GM12892 (cell line): ENCODE measurements at regions not wholly inside any gene's neighbourhood (a gene's known extent, or its start where the extent isn't known, plus 50 kb on each side); places are given as distances from the start of the nearest gene placed in this dataset.

Experiments
- DNase-seq: peaks from one replicate; pipeline ENCODE4 v3.0.0; 2011; ENCODE audit not compliant: insufficient read length
- FAIRE-seq: peaks from 2 replicates; lab custom pipeline; 2011; peaks lifted over from hg19 to GRCh38; lab: Jason Lieb, UNC
- POLR2A ChIP-seq: IDR thresholded peaks from 2 replicates; pipeline ENCODE4 v1.6.1; 2011; ENCODE audit warnings: low read depth, low read length, control low read depth
- POLR2AphosphoS5 ChIP-seq: IDR thresholded peaks from 2 replicates; pipeline ENCODE4 v1.6.1; 2011; ENCODE audit warnings: low read depth, low read length, control low read depth
- TAF1 ChIP-seq: IDR thresholded peaks from 2 replicates; pipeline ENCODE4 v1.6.1; 2011; ENCODE audit warnings: low read depth, mild to moderate bottlenecking, control low read depth, low read length, borderline replicate concordance

DNA sequence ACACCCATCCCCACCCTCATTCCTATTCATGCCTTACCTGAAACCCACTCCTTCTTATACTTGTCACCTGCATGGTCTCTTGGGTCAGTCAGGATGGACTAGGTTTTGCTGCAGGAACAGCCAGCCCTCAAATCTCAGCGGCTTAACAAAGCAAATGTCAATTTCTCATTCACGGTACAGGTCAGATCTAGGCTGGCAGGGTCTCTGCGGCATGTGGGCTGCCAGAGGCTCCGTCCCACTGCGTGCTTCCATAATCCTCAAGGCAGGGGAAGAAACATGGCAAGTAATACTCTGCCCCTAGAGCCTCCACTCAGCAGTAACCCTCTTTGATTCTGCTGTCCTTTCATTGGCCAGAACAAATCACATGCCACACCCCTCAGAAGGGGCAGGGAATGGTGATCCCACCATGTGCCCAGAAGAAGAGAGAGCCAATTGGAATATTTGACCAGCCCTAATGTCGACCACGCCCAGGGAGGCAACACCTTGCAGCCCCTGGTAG is 114.9 kb upstream of the ZMIZ1 start:
- TF ChIP-seq POLR2A (no peak), POLR2AphosphoS5 (no peak), TAF1 (no peak)
- FAIRE-seq: no peak

DNA sequence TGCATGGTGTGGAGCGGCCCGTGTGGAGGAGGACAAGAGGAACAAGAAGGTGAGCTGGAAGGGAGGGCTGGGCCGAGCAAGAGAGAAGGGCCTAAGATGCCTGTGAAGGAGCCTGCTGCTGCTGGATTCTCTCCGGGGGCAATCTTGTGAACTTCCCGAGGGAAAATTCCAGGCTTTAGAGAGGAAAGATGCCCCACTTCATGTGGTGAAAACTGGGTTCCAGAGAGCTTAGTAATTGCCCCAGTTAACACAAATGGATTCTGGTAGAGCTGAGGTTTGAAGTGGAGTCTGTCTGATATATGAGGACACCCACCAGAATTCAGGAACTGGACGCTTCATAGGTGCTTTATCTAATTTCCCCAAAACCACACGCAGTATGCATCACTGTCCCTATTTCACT is 114.1 kb upstream of the ZMIZ1 start:
- no peak for TF ChIP-seq POLR2AphosphoS5
- no peak for TF ChIP-seq TAF1
- no peak for TF ChIP-seq POLR2A
- FAIRE-seq: no peak
- DNase-seq: no peak

More for the DNA sequence above, 114.9 kb upstream of the ZMIZ1 start:
- no peak for DNase-seq

DNA sequence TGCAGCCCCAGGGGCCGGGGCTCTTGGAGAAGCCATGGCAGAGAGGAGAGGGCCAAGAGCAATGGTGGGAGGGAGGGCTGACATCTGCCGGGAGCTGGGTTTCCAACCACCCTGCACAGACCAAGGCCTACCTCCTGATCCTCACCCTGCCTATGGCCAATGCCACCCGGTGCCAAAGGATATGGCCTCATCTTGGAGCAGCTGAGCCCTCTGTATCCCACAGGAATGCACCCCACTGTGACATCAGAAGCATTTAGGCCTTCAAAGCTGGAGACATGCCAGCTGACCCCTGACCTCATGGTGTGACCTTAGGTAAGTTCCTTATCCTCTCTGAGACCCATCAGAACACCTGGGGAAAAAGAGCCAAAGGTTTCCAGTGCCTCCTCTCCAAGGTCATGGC is 113.6 kb upstream of the ZMIZ1 start:
- no peak for FAIRE-seq
- no peak for DNase-seq
- TF ChIP-seq POLR2A (no peak), TAF1 (no peak), POLR2AphosphoS5 (no peak)

DNA sequence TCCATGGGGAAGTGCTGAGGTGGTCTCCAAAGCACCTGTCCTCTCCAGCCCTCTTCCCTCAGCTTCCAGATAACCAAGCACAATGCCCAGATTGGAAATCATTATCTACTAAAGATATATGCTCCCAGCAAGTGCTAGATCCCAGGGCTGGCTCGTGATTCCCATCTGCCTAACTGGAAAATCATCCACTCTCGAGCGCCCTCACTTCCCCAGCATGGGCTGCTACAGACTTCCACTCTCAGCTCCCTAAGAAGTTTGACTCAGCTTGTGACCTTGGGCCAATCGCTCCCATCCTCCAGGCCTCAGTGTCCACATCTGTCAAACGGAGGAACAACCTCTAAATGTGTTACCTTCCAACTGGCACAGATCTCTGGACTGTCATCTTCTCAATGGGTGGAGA is 112.4 kb upstream of the ZMIZ1 start:
- TF ChIP-seq POLR2A (no peak), POLR2AphosphoS5 (no peak), TAF1 (no peak)

DNA sequence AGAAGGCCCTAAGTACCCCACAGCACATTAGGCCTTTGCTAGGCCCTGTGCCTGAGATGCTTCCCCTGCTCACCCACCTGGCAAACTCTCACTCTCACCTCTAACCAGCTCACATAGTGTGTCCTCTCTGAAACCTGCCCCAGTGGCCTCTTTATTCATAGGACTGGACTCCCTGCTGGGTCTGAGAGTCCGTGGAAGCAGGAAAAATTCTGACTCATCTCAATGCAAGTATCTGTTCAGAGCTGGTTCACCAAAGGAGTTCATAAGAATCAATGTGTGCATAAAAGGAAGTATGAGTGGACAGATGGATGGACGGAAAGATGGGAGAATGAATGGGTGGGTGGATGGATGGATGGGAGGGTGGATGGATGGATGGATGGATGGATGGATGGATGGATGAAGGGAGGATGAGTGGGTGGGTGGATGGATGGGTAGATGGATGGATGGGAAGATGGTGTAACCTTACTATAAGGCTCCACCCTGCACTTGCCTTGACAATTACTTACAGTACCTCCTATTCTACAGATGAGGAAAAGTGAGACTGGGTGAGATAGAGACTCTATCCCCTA is 111.2 kb upstream of the ZMIZ1 start:
- no peak for FAIRE-seq
- no peak for DNase-seq
- TF ChIP-seq POLR2A: no peak
- TF ChIP-seq TAF1: no peak
- TF ChIP-seq POLR2AphosphoS5: no peak

More for the DNA sequence above, 112.4 kb upstream of the ZMIZ1 start:
- DNase-seq: no peak
- FAIRE-seq: no peak

DNA sequence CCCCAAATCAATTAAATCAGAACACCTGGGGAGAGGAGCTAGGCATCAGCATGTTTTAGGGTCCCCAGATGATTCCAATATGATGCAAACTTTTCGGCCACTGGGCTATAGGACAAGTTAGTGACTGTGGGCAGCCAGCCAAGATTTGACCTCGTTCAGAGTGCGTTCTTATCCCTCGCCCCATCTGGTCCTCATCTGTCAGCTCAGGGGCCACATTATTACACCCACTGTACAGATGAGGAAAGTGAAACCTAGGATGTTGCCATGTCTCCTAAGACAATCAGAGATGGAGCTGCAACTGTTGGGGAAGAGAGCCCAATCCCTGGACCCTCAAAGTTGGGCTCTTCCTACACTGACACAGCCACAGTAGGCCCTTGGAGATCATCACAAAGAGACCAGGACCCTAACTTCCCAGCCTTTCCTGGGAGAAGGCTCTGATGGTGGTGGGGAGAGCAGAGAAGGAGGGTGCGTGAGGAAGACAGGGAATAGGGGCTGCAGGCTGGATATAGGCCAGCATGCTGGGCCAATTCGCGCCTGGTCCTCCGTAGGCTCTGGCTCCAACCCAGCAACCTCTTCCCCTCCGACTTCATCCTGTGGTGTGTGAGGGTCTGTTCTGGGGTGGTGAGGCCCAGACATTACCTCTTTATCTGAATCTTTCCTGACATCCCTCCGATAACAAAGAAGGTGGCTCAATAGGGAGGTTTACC is 109.4 kb upstream of the ZMIZ1 start:
- DNase-seq: no peak
- TF ChIP-seq POLR2A (no peak), POLR2AphosphoS5 (no peak), TAF1 (no peak)
- FAIRE-seq: no peak

DNA sequence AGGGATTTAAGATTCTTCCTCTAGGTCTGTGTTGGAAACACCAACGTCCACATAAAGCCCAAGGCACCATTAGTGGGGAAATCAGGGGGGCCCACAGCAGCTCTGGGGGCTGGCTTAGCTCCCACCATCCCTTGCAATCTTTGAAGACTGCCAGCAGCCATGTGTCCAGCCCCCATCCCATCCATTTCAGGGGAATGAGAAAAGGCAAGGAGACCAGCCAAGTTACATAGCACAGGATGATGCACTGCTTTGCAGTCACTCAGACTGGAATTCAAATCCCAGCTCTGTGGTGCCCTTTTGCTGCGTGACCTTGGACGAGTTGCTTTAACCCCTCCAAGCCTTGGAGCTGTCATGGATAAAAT is 108.9 kb upstream of the ZMIZ1 start:
- TF ChIP-seq TAF1 (no peak), POLR2A (no peak), POLR2AphosphoS5 (no peak)
- FAIRE-seq: no peak
- no peak for DNase-seq

DNA sequence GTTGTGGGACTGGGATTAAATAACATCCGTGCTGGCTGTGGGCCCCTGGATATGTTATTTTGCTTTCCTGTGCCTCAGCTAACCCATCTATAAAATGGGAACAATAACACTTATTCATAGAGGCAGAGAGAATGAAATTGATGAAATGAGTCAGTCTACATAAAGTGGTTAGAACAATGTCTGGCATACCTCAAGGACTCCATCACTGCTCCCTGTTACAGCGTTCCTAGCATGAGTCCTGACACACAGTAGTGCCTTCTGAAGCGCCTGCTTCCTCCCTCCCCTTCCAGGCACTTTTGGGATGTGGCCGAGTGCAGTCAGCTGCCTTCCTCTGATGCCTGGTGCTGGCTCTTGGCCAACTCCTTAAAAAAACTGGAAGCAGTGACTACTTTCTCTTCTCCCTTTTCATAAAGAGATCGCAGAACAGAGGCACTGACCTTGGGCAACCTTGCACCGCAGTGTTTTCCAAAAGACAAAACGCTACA is 108.4 kb upstream of the ZMIZ1 start:
- FAIRE-seq (no peak), DNase-seq (no peak)
- TF ChIP-seq TAF1: no peak
- TF ChIP-seq POLR2A: no peak
- no peak for TF ChIP-seq POLR2AphosphoS5

DNA sequence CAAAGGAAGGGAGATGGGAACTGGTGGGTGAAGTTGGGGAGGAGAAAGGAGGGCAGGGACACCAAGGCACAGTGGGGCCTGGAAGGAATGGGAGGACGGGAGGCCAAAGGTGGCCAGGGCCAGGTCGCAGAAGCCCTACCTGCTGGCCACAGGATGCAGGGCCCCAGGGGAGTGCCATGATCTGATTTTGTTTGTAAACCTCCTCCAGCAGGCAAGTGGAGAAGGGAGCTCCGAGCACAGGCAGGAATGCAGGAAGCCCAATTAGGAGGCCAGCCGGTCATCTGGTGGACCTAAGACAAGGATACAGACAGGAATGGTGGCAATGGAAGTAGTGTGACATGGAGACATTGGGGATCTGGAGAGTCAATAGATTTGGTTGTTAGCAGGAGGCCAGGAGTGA is 107.0 kb upstream of the ZMIZ1 start:
- DNase-seq (no peak), FAIRE-seq (no peak)
- no peak for TF ChIP-seq POLR2A
- no peak for TF ChIP-seq TAF1
- no peak for TF ChIP-seq POLR2AphosphoS5

DNA sequence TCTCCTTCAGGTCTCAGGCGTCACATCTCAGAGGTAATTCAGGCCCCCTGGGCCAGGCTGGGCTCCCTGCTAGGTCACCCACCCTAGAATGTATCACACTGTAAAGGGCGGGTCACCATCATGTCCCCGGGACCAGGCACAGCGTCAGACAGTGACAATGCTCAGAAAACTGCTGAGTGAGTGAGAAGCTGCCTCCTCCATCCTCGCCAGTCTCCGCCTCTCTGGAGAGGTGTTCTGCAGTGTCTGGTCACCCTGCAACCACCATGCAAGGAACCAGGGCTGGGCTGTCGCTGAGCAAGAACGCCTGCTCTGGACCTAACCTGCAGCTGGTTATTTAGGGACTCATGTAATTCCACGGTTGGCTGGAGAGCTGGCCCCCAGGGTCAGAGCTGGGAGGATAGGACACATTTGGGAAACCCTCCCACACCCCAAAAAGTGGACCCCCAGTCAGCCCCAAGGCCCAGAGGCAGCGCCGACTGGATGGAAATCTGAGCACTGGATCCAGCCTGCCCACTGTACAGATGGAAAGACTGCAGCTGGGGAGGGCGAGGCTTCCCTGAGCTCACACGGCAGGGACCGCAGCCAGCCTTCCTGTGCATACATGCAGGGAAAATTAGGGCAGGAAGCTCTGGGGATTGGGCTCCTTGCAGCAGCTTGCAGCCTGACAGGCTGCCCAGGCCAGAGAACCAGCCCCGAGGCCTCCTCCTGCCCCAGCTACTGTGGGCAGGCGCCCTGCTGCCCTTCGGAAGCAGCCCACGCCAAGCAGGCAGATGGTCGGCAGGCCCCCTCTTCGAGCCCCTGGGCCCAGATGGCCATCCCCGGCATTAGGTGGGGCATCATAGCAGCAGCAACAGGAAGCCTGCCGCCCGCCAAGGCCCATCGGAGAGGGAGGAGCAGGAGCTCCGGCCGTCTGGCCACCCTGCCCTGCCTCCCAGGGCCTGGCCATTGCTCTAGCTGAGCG is 105.4 kb upstream of the ZMIZ1 start:
- TF ChIP-seq POLR2AphosphoS5: no peak
- no peak for TF ChIP-seq TAF1
- no peak for TF ChIP-seq POLR2A
- DNase-seq: no peak

More for the DNA sequence above, 105.4 kb upstream of the ZMIZ1 start:
- no peak for FAIRE-seq
